HG03159 (cell line): ENCODE measurements at regions not wholly inside any gene's neighbourhood (a gene's known extent, or its start where the extent isn't known, plus 50 kb on each side); places are given as distances from the start of the nearest gene placed in this dataset.

ENCODE experiments used
- ATAC-seq: cut with Tn5 transposase; IDR thresholded peaks from one replicate; pipeline ENCODE4 v1.9.1; 2021; ENCODE audit warnings: mild to moderate bottlenecking, moderate library complexity; ENCODE audit not compliant: unreplicated experiment

- ATAC-seq, result no peak
Observed at GRCh38 chr6:95142101-95142500, 435.2 kb upstream of the MANEA start.

GRCh38 chr6:95142661-95143335, 434.5 kb upstream of the MANEA start:
- ATAC-seq, result no peak

- no peak for ATAC-seq
Observed at GRCh38 chr6:95143408-95144180, 433.7 kb upstream of the MANEA start.

GRCh38 chr6:95145457-95145856, 431.9 kb upstream of the MANEA start:
- ATAC-seq, result no peak

- no peak for ATAC-seq
Observed at GRCh38 chr6:95159557-95159956, 417.8 kb upstream of the MANEA start.

GRCh38 chr6:95169775-95170174, 407.6 kb upstream of the MANEA start:
- ATAC-seq, result no peak

DNA sequence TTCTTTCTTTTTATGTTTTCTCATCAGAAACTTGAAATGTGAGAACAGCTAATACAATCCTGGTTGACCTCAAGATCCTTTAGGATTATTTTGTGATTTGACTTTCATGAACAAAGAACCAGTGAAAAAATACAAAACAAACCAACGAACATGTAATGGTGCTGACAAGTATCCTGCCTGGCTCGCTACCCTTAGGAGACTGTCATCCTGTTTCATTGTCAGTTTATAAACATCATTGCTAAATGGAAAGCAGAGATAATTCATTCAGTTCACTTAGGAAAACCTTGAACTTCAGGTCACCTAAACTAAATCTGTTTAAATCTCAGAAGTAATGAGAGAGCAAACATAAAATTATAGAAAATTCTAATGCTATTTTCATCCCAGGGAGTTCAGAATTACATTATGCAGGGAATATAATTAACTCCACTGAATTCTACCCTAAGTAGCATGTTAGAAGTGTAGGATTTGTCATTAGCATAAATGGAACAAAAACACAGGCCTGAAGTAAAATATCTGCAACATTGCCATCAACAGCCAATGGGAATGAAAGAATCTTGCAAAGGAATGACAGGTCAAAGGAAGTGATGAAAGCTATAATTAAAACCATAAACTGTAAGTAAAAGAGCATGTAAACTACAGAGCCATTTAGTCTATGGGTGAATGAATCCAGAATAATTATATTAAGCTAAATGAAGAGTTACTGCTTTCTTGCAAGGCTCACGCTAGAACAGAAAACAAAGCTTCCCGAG, 401.2 kb upstream of the MANEA start:
- ATAC-seq, result no peak

DNA sequence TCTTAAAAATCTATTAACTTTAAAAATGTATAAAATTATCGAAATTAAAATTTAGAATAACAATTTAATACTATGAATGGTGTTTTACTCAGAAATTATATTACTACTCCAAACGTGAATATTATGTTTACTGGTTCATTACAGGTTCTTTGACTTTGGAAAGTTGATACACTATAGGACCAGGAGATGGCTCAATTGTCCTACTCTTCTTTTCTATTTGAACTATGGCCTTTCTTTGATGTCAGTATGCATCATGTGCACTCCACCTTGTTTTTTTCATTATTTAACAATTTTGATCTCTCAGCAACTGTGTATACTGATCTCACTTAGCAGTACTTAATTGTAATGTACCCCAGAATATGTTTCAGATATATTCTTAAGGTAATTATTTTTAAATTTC, 391.5 kb upstream of the MANEA start:
- ATAC-seq, result no peak

DNA sequence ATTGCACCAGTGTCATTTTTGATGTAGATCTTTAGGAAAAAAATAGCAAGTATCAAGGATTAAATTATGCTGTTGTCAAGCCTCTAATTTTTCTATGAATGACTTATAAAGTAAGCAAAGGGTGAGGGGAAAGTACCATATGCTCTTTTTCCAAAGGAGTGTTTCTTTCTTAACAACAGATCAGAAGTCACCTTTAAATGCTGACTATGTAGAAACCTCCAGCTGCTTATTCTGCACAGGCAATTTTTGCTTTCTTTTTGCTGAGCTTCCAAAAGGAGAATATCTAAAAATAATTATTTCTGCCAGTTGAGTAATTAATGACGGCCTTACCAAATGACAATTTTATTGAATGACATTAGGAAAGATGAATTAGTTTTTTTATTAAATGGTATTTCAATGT, 390.6 kb upstream of the MANEA start:
- no peak for ATAC-seq

DNA sequence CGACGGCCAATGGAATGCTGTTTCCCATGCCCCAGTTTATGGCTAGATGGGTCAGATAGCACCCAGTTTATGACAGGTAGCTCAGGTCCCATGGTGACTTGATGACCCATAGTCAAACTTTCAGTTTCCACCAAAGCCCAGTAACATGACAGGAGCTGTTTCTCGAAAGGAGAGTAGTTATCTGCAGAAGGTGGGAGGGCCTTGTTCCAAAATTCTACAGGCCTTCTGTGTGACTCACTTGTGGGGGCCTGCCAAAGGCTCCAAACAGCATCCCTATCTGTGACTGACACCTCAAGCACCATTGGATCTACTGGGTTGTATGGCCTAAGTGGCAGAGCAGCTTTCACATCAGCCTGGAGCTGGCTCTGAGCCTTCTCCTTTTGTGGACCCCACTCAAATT, 379.7 kb upstream of the MANEA start:
- ATAC-seq, result no peak

DNA sequence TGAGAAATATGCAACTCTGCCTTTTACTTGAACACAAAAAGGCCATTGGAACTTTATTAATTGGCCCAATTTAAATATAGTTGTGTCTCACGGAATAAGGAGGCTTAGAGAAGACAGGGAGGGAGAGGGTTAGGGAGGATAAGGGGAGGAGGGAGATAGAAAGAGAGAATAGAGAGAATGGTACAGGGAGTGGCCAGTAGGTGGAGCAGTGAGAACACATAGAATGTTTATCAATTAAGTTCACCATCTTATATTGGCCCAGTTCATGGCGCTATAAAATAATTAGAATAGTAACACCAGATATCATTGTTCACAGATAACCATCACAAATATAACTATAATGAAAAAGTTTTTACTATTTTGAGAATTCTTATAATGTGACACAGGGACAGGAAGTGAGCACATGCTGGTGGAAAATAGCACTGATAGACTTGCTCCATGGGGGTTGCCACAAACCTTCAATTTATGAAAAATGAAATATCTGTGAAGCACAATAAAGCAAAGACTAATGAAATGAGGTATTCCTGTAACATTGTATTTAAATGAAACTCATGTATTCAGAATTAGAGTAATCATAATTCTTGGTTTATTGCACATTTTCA, 374.1 kb upstream of the MANEA start:
- ATAC-seq, result peak; percentile 98

DNA sequence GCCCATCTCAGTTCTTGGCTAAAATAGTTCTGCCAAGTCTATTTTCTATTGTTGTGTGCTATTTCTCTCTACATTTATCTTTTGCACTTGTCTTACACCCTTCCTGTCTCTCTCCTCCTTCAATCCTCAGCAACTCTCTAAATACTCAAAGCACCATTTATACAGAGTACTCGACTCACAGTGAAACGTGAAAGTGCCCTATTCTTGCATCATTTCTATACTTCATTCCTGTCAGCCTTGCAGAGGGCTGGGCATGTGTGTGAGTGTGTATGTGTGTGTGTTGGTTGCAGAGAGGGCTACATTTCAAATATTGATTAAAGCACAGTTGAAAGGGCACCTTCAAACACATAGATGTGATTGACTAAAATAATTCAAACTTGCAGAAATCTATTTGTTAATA, 373.2 kb upstream of the MANEA start:
- no peak for ATAC-seq

- ATAC-seq, result no peak
Observed at GRCh38 chr6:95208621-95209020, 368.7 kb upstream of the MANEA start.

GRCh38 chr6:95209074-95209473, 368.3 kb upstream of the MANEA start:
- ATAC-seq, result no peak

GRCh38 chr6:95216555-95216954, 360.8 kb upstream of the MANEA start:
- no peak for ATAC-seq

GRCh38 chr6:95227351-95227750, 350.0 kb upstream of the MANEA start:
- no peak for ATAC-seq

GRCh38 chr6:95228636-95229035, 348.7 kb upstream of the MANEA start:
- ATAC-seq, result no peak

DNA sequence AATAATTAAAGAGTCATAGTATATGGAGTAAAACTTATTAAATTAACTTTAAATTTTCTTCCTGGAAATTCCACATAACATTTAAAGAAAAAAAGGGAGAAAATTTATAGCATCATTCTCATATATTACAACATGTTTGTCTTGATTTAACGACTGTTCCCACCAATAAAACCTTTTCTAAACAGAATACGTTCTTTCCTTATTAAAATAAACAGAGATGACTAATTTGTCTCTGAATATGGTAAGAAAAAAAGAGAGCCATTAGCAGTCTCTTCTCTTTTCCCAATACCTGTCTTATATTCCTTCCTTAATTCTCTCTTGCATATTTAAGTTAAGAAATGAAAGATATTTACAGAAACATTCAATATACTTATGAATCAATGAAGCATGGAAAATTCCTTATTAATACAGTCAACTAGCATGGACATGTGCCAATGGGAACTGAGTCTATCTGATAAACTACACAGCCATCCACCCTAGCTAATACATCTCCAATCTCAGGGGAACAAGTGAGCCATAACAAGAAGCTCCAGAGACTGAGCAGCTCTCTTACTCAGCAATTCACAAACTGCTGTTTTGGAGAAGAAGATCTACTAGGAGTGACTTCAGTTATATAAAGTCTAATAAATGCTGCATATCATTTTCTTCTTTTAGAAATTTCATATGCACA, 347.1 kb upstream of the MANEA start:
- no peak for ATAC-seq

- no peak for ATAC-seq
Observed at GRCh38 chr6:95231416-95231815, 345.9 kb upstream of the MANEA start.

- no peak for ATAC-seq
Observed at GRCh38 chr6:95232446-95232845, 344.9 kb upstream of the MANEA start.

DNA sequence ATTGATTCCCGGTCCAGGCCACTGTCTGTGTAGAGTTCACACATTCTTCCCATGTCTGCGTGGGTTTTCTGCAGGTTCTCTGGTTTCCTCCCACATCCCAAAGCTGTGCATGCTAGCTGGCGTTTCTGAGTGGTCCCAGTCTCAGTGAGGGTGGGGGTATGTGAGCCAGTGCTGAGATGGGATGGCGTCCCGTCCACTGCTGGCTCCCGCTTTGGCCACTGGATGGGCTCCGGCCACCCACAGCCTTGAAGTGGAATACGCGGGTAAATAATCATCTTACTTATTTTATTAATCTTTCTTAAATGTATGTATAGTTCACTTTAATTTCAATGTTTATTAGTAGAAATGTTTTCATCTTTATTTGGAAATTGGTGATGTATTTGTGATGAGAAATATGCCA, 343.5 kb upstream of the MANEA start:
- ATAC-seq, result no peak
